Esophagus squamous epithelium (tissue), 4 donors: ENCODE measurements at regions not wholly inside any gene's neighbourhood (a gene's known extent, or its start where the extent isn't known, plus 50 kb on each side); places are given as distances from the start of the nearest gene placed in this dataset.

Experiments
- CTCF ChIP-seq, 6 experiments: fragments of 450-650 bp in 4 of 6; fragments of 200-600 bp in 2 of 6; sonication (generic) in 2 of 6; IDR thresholded peaks; one replicate each; pipeline ENCODE4 v1.5.1; 2016 to 2019; ENCODE audit warnings: antibody characterized with exemption in 6 of 6, mild to moderate bottlenecking in 4 of 6, moderate library complexity in 4 of 6
- POLR2A ChIP-seq, 4 donors: fragments of 450-650 bp; IDR thresholded peaks; one replicate each; pipeline ENCODE4 v1.6.1; 2017; ENCODE audit warnings: antibody characterized with exemption in 4 of 4, mild to moderate bottlenecking in 4 of 4, moderate library complexity in 3 of 4

- TF ChIP-seq POLR2A (IDR thresholded peaks at IDR 0.05) (no peak), CTCF (IDR thresholded peaks at IDR 0.05) (no peak)
These were observed 196.3 kb upstream of the TMTC4 start for GRCh38 chr13:100870898-100871297.
